Fibroblast of villous mesenchyme (primary cell): ENCODE measurements at regions not wholly inside any gene's neighbourhood (a gene's known extent, or its start where the extent isn't known, plus 50 kb on each side); places are given as distances from the start of the nearest gene placed in this dataset.

Experiments used
- DNase-seq: peaks from one replicate; pipeline ENCODE4 v3.0.0-alpha.2; 2010; ENCODE audit warnings: low read depth
- H3K4me3 ChIP-seq: 2 replicates; pipeline ENCODE4 v1.5.1; 2011; ENCODE audit warnings: low read depth, mild to moderate bottlenecking, low read length
- TF ChIP-seq, protein P1 (sequence below): IDR thresholded peaks from 2 replicates; pipeline ENCODE4 v1.5.1; 2012; ENCODE audit warnings: low read depth, mild to moderate bottlenecking, low read length; ENCODE audit not compliant: insufficient read depth

DNA sequence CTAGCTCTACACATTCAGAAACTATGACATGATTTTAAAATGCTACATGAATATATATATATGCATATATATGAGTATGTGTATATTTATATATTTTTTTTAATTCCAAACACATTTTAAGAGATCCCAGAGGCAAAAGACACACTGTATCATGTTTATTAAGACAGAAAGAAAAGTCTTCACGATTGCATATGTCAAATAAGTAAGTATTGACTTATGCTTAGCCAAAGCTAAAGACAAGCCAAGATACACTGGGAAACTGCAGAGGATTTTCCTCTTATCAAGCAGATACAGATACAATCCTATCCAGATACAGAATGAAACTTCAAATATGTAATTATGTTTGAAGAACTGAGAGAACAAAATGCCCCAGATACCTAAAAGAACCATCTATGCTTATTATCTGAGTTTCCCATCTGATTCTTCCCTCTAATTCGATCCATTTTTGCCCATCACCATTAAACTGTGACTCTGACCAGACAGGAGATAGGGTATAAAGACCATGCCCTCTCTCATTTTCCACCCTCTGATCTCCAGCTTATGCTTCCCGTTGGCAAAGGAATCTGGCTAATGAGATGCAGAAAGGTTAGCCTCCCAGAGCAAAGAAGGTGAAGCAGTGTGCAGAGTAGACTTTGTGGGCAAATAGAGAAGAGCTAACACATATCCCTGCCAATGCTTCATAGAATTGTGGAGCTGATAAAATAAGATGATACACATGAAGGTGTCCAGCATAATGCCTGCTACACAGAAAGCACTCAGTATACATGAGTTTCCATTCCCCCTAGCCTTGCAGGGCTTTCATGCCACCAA is 131.0 kb upstream of the TARS1 start:
- no peak overlapping the region for H3K4me3 ChIP-seq
- TF ChIP-seq, protein P1, sequence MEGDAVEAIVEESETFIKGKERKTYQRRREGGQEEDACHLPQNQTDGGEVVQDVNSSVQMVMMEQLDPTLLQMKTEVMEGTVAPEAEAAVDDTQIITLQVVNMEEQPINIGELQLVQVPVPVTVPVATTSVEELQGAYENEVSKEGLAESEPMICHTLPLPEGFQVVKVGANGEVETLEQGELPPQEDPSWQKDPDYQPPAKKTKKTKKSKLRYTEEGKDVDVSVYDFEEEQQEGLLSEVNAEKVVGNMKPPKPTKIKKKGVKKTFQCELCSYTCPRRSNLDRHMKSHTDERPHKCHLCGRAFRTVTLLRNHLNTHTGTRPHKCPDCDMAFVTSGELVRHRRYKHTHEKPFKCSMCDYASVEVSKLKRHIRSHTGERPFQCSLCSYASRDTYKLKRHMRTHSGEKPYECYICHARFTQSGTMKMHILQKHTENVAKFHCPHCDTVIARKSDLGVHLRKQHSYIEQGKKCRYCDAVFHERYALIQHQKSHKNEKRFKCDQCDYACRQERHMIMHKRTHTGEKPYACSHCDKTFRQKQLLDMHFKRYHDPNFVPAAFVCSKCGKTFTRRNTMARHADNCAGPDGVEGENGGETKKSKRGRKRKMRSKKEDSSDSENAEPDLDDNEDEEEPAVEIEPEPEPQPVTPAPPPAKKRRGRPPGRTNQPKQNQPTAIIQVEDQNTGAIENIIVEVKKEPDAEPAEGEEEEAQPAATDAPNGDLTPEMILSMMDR, result no peak
- DNase-seq, result no peak

DNA sequence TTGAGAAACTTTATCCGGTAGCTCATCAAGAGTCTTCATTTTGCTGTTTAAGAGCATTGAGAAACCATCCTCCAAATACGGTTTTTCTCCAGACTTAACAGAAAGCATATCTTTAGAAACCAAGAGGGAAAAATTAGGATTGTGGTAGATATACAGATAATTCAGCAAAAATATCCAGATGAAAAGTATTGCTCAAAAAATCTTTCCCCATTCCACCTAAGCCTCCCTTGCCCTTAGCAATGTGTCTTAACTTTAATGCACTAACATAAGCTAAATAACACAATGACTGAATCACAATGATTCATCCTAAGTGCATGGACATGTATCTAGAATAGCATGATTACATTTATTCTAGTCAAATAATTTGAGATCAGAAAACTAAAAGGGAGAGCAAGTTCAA is 130.3 kb upstream of the TARS1 start:
- peak; percentile 75 for DNase-seq
- TF ChIP-seq, protein P1, result no peak
- H3K4me3 ChIP-seq, result no peak overlapping the region

DNA sequence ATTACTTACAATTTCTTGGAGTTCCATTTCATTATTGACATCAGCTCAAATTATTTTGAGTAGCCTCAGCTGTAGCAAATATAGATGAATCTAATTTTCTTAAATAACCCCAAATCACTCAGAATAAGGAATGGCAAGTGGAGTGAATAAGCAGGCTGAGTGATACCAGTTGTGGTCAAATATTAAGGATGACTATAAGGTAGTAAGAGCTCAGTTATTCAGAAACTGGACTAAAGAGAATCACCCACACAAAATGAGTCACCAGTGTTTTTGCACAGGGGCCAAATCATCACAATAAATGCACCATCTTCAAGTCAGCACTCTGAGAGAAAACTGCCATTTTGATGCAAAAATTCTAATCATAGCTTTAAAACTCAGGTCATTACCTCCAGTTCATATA is 128.9 kb upstream of the TARS1 start:
- TF ChIP-seq, protein P1, result no peak
- peak; percentile 53 for DNase-seq

DNA sequence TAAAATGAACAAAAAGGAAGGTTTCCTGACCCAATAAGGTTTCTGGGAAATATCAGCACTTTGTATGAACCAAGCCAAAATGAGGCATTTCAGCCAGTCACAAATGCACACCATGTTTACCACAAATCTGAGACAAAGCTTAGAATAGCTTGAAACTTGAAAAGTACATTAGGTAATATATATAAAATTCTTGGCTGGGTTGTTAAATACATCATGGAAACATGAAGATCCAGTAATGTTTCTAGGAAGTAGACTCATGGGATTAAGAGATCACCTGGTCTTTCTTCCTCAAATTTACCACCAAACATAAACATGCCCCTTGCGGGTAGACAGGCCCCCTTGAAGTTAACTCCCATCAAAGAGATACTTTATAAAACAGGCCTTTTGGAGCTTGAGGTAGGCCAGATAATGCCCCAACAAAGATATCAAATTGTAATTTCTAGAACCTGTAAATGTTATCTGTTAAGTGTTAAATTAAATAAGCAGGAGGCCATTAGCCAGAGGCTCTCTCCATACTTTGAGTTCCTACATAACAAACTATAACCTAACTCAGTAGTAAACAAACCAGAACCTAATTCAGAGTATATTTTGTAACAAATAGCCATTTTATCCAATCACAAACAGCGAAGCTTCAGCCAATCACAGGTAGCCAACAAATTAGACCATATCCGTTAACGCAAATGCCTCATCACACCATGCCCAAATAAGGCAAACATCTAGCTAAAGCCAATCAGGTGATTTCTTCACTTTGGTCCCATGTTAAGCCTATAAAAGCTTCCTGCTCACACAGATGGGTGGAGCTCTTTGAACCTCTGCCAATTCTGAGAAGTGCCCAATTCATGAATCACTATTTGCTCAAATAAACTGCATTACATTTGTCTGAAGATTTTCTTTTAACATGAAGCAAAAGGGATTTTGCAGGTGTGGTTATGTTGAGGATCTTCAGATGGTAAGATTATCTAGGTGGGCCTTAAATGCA is 127.9 kb upstream of the TARS1 start:
- DNase-seq, result peak; percentile 79
- H3K4me3 ChIP-seq, result no peak overlapping the region
- TF ChIP-seq, protein P1, result no peak

More for the DNA sequence above, 128.9 kb upstream of the TARS1 start:
- no peak overlapping the region for H3K4me3 ChIP-seq

DNA sequence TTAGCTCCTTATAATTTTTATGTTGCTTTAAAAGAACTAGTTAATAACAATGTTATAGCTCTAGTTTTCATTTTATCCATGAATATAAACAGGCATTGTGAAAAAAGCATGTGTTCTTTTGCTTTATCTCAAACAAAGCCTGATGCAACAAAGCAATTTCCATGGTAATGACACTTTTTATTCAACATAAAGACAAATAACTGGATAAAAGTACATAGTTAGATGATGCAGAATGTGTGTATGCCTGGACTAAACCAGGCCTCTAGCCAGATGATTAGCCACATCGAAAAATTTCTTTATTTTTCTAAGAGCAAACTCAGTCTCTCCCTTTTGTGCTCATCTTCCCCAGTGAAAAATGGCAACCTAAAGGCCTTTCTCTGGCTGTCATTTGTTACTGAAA is 125.6 kb upstream of the TARS1 start:
- TF ChIP-seq, protein P1, result no peak
- DNase-seq, result peak; percentile 48
- H3K4me3 ChIP-seq, result no peak overlapping the region

DNA sequence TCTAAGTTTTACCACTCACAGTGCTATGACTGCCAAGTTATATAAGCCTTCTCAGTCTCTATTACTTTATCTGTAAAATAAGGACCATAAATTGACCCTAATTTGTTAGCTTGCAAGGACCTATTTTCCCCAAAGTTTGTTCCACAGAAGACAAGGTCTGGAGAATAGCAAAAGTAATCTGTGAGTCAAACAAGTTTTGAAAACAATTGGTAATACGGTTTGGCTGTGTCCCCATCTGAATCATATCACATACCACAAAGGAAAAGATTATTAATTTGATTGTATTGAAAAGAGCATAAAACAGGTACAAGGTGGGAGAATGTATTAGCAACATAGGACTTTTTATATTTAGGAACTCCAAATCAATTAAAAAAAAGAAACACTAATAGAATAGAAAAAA is 124.0 kb upstream of the TARS1 start:
- peak; percentile 37 for DNase-seq
- TF ChIP-seq, protein P1, result no peak
- H3K4me3 ChIP-seq, result no peak overlapping the region
